ENCODE measurements at regions not wholly inside any gene's neighbourhood (a gene's known extent, or its start where the extent isn't known, plus 50 kb on each side); places are given as distances from the start of the nearest gene placed in this dataset.
"Not testable (repeated sequence)": the region's sequence is repeated elsewhere in the genome, so short reads cannot be mapped to it uniquely, and the experiment has no call there.

- no peak overlapping the region for H3K4me3 ChIP-seq (ENCODE audit: insufficient read depth, low read depth, low read length)
Observed at GRCh38 chr17:30597776-30598288, 120.6 kb downstream of the GOSR1 start.

GRCh38 chr17:30596948-30597775 lies 120.0 kb downstream of the GOSR1 start:
- H3K4me3 ChIP-seq (ENCODE audit: insufficient read depth, low read depth, low read length); H3K36me3 ChIP-seq (replicated peaks; ENCODE audit: control insufficient read depth, insufficient read depth, low read length); H3K27me3 ChIP-seq (ENCODE audit: control insufficient read depth, insufficient read depth, low read length); DNase-seq: not testable (repeated sequence)

More at GRCh38 chr17:30597776-30598288, 120.6 kb downstream of the GOSR1 start:
- no peaks in the 10 kb centered on the region for H3K36me3 ChIP-seq (replicated peaks; ENCODE audit: control insufficient read depth, insufficient read depth, low read length)
- no peak for DNase-seq
- no peaks in the 10 kb centered on the region for H3K27me3 ChIP-seq (ENCODE audit: control insufficient read depth, insufficient read depth, low read length)

- H3K36me3 ChIP-seq (replicated peaks; ENCODE audit: control insufficient read depth, insufficient read depth, low read length); DNase-seq; H3K4me3 ChIP-seq (ENCODE audit: insufficient read depth, low read depth, low read length); H3K27me3 ChIP-seq (ENCODE audit: control insufficient read depth, insufficient read depth, low read length): not testable (repeated sequence)
Observed at GRCh38 chr17:30594953-30595371, 117.8 kb downstream of the GOSR1 start.

- Histone ChIP-seq H3K4me3 (ENCODE audit: insufficient read depth, low read depth, low read length) (no peak overlapping the region), H3K36me3 (replicated peaks; ENCODE audit: control insufficient read depth, insufficient read depth, low read length) (no peaks in the 10 kb centered on the region), H3K27me3 (ENCODE audit: control insufficient read depth, insufficient read depth, low read length) (no peaks in the 10 kb centered on the region)
- DNase-seq, result no peak
Observed at GRCh38 chr17:30594223-30594952, 117.2 kb downstream of the GOSR1 start.

GRCh38 chr17:30590081-30590733 lies 113.0 kb downstream of the GOSR1 start:
- no peak for DNase-seq
- H3K27me3 ChIP-seq (ENCODE audit: control insufficient read depth, insufficient read depth, low read length), result no peaks in the 10 kb centered on the region
- H3K36me3 ChIP-seq (replicated peaks; ENCODE audit: control insufficient read depth, insufficient read depth, low read length), result no peaks in the 10 kb centered on the region
- no peak overlapping the region for H3K4me3 ChIP-seq (ENCODE audit: insufficient read depth, low read depth, low read length)

- Histone ChIP-seq H3K4me3 (ENCODE audit: insufficient read depth, low read depth, low read length) (no peak overlapping the region), H3K36me3 (replicated peaks; ENCODE audit: control insufficient read depth, insufficient read depth, low read length) (no peaks in the 10 kb centered on the region), H3K27me3 (ENCODE audit: control insufficient read depth, insufficient read depth, low read length) (no peaks in the 10 kb centered on the region)
- DNase-seq, result no peak
Observed at GRCh38 chr17:30589431-30589830, 112.2 kb downstream of the GOSR1 start.

- H3K36me3 ChIP-seq (replicated peaks; ENCODE audit: control insufficient read depth, insufficient read depth, low read length), result no peaks in the 10 kb centered on the region
- no peak overlapping the region for H3K4me3 ChIP-seq (ENCODE audit: insufficient read depth, low read depth, low read length)
- H3K27me3 ChIP-seq (ENCODE audit: control insufficient read depth, insufficient read depth, low read length), result no peaks in the 10 kb centered on the region
- DNase-seq, result no peak
Observed at GRCh38 chr17:30588798-30589247, 111.6 kb downstream of the GOSR1 start.

GRCh38 chr17:30586818-30587595 lies 109.8 kb downstream of the GOSR1 start:
- DNase-seq, result no peak
- Histone ChIP-seq H3K4me3 (ENCODE audit: insufficient read depth, low read depth, low read length) (no peak overlapping the region), H3K27me3 (ENCODE audit: control insufficient read depth, insufficient read depth, low read length) (no peaks in the 10 kb centered on the region), H3K36me3 (replicated peaks; ENCODE audit: control insufficient read depth, insufficient read depth, low read length) (no peaks in the 10 kb centered on the region)

GRCh38 chr17:30584810-30585209 lies 107.6 kb downstream of the GOSR1 start:
- DNase-seq, result no peak

GRCh38 chr17:30580916-30581315 lies 103.7 kb downstream of the GOSR1 start:
- Histone ChIP-seq H3K27me3 (ENCODE audit: control insufficient read depth, insufficient read depth, low read length) (no peaks in the 10 kb centered on the region), H3K36me3 (replicated peaks; ENCODE audit: control insufficient read depth, insufficient read depth, low read length) (no peaks in the 10 kb centered on the region), H3K4me3 (ENCODE audit: insufficient read depth, low read depth, low read length) (no peak overlapping the region)
- no peak for DNase-seq

More at GRCh38 chr17:30584810-30585209, 107.6 kb downstream of the GOSR1 start:
- Histone ChIP-seq H3K27me3 (ENCODE audit: control insufficient read depth, insufficient read depth, low read length) (no peaks in the 10 kb centered on the region), H3K36me3 (replicated peaks; ENCODE audit: control insufficient read depth, insufficient read depth, low read length) (no peaks in the 10 kb centered on the region), H3K4me3 (ENCODE audit: insufficient read depth, low read depth, low read length) (no peak overlapping the region)

- DNase-seq, result no peak
- no peaks in the 10 kb centered on the region for H3K36me3 ChIP-seq (replicated peaks; ENCODE audit: control insufficient read depth, insufficient read depth, low read length)
- H3K27me3 ChIP-seq (ENCODE audit: control insufficient read depth, insufficient read depth, low read length), result no peaks in the 10 kb centered on the region
- no peak overlapping the region for H3K4me3 ChIP-seq (ENCODE audit: insufficient read depth, low read depth, low read length)
Observed at GRCh38 chr17:30579610-30580315, 102.6 kb downstream of the GOSR1 start.

- not testable (repeated sequence) for H3K36me3 ChIP-seq (replicated peaks; ENCODE audit: control insufficient read depth, insufficient read depth, low read length); DNase-seq; H3K27me3 ChIP-seq (ENCODE audit: control insufficient read depth, insufficient read depth, low read length); H3K4me3 ChIP-seq (ENCODE audit: insufficient read depth, low read depth, low read length)
Observed at GRCh38 chr17:30578015-30578717, 101.0 kb downstream of the GOSR1 start.
